ENCODE measurements at regions not wholly inside any gene's neighbourhood (a gene's known extent, or its start where the extent isn't known, plus 50 kb on each side); places are given as distances from the start of the nearest gene placed in this dataset.
"Not testable (repeated sequence)": the region's sequence is repeated elsewhere in the genome, so short reads cannot be mapped to it uniquely, and the experiment has no call there.

DNA sequence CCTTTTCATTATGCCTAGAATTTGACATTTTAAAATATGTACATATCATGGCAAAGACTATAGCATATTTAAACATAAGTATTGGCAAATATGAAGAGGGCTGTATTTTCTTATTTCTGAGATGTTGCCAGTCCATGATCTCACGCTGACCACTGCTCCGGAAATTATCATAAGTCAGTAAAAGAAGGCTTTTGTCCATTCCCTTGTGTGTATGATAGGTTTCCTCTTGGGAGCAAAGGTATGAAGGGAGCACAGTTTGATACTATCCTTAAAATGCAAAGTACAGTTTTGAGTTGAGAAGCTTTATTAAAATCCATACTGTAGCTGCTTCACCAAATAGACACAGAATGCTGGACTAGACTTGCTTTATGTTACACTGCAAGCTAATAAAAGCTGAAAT is 52.6 kb upstream of the AGA start:
- FAIRE-seq: no peak
- no peak for DNase-seq (ENCODE audit: low spot score in 2 of 2)

GRCh38 chr4:177495626-177496025 is 53.4 kb upstream of the AGA start:
- not testable (repeated sequence) for DNase-seq (ENCODE audit: low spot score in 2 of 2); FAIRE-seq

GRCh38 chr4:177499537-177499936 is 57.3 kb upstream of the AGA start:
- FAIRE-seq (no peak), DNase-seq (ENCODE audit: low spot score in 2 of 2) (no peak)

DNA sequence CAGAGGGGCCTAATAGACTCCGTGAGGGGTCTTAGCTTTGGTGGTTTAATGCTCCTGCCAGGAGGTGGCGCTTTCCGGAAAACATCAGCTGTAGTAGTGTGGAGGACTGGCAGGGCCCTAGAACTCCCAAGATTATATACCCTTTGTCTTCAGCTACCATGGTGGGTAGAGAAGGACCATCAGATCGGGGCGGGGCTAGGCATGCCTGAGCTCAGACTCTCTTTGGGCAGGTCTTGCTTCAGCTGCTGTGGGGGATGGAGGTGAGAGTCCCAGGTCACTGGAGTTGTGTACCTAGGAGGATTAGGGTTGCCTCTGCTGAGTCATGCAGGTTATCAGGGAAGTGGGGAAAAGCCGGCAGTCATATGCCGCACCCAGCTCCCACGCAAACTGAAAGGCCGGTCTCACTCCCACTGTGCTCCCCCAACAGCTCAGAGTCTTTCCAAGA is 63.0 kb upstream of the AGA start:
- DNase-seq (ENCODE audit: low spot score in 2 of 2): no peak
- FAIRE-seq: no peak

GRCh38 chr4:177508662-177509061 is 66.4 kb upstream of the AGA start:
- FAIRE-seq (no peak), DNase-seq (ENCODE audit: low spot score in 2 of 2) (no peak)

DNA sequence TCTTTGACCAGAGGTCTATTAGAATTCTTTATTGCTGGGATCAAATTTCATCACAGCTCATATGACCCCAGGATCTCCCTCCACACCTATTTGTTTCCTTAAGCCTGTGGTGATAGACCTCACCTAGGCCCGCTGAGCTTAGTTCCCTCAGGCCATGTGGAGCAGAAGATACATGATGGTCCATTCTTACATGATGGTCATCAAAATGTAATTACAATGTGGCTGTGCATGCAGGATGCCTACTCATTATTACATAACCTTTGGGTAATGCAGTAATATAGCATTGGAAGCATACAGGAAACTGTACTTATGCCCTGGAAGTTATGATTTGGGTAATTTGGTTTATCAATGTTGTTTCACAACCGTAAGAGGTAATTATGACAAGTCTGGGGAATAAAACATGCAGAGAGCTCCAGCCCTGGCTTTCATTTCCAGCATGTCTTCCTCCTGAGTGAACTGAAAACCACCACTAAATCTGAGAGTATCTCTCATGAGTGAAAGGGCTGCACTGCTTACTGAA is 67.0 kb upstream of the AGA start:
- DNase-seq (ENCODE audit: low spot score in 2 of 2) (no peak), FAIRE-seq (no peak)

GRCh38 chr4:177511611-177512010 is 69.4 kb upstream of the AGA start:
- no peak for FAIRE-seq
- DNase-seq (ENCODE audit: low spot score in 2 of 2): no peak

DNA sequence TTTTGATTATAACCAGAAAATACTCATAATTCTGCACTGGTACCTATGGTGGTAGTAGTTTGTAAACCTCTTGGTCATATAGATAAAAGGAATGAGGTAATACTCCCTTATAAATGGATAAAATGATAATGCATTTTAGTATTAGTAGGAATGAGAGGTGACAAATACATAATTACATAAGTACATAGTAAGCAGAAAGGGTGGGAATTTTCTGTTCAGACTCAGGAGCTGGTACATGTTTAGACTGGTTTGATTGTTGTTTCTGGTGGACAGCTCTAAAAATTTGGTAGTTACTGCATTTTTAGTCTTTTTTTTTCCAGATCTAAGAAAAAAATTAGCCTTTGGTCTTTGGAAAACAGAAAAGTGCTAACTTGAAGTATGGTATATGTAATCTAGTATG is 70.4 kb upstream of the AGA start:
- no peak for FAIRE-seq
- DNase-seq (ENCODE audit: low spot score in 2 of 2): no peak

DNA sequence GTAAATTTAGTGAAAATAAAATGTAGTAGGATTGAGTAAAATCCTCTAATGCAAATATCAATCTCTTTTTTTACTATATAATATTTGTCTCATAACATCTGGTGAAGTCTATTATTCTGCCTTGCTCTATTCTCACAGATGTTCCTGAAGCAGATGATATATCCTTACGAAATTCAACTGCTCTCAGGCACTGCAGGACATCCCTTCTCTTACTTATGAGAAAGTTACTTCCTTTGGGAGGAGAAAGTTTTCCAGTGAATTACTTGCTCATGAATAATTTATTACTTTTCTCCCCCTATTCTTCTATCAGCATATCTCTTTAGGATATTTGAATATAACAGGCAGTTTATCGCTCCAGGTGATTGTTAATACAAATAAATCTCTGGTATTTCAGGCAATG is 75.6 kb upstream of the AGA start:
- FAIRE-seq: no peak
- DNase-seq (ENCODE audit: low spot score in 2 of 2): no peak

DNA sequence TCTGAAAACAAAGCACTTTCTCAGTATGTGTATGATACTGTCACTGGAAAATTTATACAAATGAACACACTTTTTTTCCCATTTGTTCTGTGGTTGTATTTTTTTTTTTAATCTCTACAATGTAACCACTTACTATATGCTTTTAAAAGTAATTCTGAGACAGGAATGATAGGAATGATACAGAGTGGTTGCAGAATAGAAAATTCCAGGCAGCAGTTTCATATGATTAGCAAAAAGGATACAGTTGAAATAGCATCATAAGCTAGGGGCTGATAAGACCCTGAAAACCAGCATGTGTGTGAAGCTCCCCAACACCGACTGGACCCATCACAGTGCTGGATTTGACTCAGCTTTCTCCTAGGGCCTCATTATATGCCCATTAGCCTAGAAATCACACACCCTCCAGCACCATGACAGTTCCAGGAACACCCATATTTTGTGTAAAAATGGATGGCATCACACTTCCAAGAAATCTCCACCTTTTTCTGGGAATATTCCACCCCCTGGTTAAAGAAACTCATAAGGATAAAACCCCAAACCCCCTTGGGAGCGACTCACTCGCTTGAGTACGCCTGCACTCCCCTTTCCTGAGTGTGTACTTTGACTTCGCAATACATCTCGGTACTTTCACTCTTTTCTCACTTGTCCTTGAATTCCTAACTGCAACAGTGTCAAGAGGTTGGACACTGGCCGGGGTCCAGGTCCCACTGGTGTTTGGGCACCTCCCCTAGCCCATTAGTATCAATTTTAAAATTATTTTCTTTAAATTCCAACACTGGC is 77.4 kb upstream of the AGA start:
- FAIRE-seq (no peak), DNase-seq (ENCODE audit: low spot score in 2 of 2) (no peak)

GRCh38 chr4:177528620-177529019 is 86.4 kb upstream of the AGA start:
- DNase-seq (ENCODE audit: low spot score in 2 of 2) (no peak), FAIRE-seq (no peak)

DNA sequence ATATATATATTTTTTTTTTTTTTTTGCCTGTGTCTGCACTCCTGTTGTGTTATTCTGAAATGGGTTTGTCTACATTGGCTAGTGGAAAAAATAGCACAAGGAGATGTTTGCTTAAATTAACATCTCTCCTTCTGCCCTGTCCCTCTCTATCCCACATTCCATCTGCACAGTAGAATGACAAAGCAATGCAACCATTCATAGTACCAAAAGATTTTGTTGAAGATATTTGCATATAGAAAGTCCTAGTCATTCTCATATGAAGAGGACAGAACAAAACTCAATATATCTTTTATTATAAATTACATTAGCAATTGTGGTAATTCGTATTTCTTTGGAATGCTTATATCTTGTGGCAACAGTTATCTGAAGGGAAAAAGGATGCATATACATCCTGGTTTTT is 88.3 kb upstream of the AGA start:
- FAIRE-seq: no peak
- DNase-seq (ENCODE audit: low spot score in 2 of 2): no peak

GRCh38 chr4:177532358-177532757 is 90.1 kb upstream of the AGA start:
- FAIRE-seq: no peak
- no peak for DNase-seq (ENCODE audit: low spot score in 2 of 2)

DNA sequence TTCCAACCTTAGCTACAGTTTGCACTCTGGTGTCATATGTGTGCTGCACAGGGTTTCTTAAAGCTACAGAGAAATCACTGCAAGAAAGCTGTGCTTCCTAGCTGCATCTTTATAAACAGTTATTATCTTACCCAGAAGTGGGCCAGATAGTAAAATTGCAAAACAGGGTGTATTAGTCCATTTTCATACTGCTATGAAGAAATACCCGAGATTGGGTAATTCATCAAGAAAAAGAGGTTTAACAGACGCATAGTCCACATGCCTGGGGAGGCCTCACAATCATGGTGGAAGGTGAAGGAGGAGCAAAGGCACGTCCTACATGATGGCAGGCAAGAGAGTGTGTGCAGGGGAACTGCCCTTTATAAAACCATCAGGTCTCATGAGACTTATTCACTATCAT is 92.6 kb upstream of the AGA start:
- FAIRE-seq; DNase-seq (ENCODE audit: low spot score in 2 of 2): not testable (repeated sequence)

DNA sequence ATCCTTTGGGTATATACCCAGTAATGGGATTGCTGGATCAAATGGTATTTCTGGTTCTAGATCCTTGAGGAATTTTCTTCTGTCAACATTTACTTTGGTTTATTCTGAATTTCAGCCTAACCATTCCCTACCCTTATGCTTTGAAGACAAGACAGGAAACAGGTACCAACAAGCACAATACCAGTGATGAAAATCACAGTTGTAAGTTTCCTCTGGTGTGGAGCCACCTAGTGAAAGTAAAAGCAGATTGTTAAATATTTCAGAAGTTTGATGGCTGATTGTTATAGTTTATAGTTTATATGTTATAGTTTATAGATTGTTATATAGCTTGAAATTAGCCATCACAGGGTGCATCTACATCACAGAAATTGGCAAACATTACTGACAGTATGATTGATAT is 104.5 kb upstream of the AGA start:
- FAIRE-seq (no peak), DNase-seq (ENCODE audit: low spot score in 2 of 2) (no peak)

- DNase-seq (ENCODE audit: low spot score in 2 of 2) (no peak), FAIRE-seq (no peak)
These were observed 105.7 kb upstream of the AGA start for GRCh38 chr4:177547985-177548384.

DNA sequence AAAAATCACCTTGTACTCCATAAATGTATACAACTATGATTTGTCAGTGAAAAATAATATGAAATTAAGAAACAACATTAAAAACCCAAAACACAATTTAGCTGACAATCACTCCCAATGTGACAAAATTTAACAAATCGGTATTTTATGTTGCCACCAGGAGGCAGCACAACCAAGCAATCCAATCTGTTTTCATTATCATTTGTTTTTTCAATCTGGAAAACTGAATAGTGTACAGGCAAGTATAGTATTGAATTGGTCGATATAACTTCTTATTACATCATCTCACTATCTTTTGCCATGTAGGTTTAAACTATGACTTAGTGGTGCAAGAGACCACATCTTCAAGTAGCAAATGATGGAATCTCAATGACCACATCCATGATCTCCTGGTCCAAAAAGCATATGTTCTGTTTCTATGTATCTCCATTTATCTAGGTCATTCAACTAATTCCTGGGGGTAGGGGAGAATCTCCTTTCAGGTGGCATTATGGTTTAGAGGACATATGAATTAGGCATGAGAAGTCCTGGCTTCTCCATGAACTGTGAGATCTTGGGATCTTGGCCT is 112.9 kb upstream of the AGA start:
- DNase-seq (ENCODE audit: low spot score in 2 of 2) (peak in 1 of 2 donors; percentile 17), FAIRE-seq (peak; percentile 39)

DNA sequence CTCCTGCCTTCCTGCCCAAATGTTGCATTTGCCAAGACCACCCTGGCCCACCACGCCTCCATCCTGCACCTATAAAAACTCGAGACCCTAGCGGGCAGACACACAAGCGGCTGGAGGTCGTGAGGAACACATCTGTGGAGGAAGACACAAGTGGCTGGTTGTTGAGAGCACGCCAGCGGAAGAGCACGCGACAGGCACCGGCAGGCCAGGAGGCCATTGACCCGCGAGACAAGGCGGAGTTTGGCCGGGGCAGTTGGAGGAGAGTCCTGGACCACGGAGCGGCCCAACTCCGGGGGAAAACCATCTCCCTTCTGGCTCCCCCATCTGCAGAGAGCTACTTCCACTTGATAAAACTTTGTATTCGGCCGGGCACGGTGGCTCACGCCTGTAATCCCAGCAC is 115.2 kb upstream of the AGA start:
- FAIRE-seq (no peak), DNase-seq (ENCODE audit: low spot score in 2 of 2) (no peak)

DNA sequence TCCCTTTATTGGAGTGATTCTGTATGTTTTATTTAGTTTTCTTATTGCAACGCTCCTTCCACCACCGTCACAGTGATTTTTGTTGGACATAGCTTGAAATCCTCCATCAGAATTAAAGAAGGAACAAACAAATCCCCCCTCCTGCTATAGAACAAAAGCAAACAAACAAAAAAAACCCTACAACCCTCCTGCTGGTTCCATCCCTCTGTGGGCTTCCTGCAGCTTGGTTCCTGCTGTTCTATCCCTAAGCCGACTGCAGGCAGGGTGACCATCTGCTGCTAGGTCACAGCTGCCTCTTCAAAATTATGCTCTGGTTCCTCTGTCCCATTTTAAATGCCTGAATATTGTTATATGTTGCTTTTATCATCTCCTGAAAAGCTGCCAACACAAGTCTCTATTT is 116.8 kb upstream of the AGA start:
- DNase-seq (ENCODE audit: low spot score in 2 of 2) (no peak), FAIRE-seq (no peak)

DNA sequence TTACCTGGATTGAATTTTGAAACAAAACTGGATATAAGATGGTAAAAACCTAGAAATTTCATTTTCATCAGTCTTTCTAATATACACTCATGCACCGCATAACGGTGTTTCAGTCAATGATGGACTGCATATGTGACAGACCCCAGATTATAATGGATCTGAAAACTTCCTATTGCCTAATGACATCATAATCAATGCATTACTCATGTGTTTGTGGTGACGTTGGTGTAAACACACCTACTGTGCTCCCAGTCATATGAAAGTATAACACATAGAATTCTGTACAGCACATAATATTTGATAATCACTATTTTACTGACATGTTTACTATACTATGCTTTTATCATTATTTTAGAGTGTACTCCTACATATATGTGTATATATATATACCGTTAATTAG is 119.9 kb upstream of the AGA start:
- no peak for FAIRE-seq

GRCh38 chr4:177562859-177563258 is 120.6 kb upstream of the AGA start:
- no peak for DNase-seq (ENCODE audit: low spot score in 2 of 2)
- no peak for FAIRE-seq

More for the DNA sequence above, 119.9 kb upstream of the AGA start:
- DNase-seq (ENCODE audit: low spot score in 2 of 2): no peak

DNA sequence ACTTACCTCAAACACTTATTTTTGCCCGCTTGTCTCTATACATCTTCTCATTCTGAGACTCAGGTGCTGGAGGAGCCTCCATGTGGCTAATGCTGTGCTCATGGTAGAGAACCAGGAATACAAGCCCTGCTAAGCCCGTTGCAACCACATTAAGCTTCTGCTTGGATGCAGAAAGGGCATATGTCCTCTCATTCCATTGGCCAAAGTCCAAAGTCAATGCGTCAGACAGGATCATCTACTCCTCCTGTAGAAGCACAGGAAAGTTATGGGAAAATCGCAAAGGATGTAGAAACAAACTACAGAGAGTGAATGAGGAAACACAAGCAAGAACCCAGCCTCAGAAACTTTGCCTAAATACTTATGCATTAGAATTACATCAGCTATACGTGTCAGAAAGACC is 124.5 kb upstream of the AGA start:
- no peak for FAIRE-seq
- DNase-seq (ENCODE audit: low spot score in 2 of 2): no peak
